B cell (primary cell): ENCODE measurements at regions not wholly inside any gene's neighbourhood (a gene's known extent, or its start where the extent isn't known, plus 50 kb on each side); places are given as distances from the start of the nearest gene placed in this dataset.

Experiments
- ATAC-seq: fragments of 200-7000 bp; cut with Tn5 transposase; one replicate; pipeline ENCODE4 v1.10.0; 2021; ENCODE audit warnings: low read depth, mild to moderate bottlenecking, moderate number of reproducible peaks, moderate library complexity
- CTCF ChIA-PET: fragments of 350-600 bp; sonication (Branson Sonifier 250); formaldehyde crosslinking; loops from one replicate; lab custom pipeline; 2021; ENCODE audit warnings: antibody characterized with exemption, inconsistent platforms; lab: Charles Lee
- POLR2A ChIA-PET: fragments of 350-600 bp; sonication (Branson Sonifier 250); formaldehyde crosslinking; loops from one replicate; lab custom pipeline; 2021; ENCODE audit warnings: antibody characterized with exemption; lab: Charles Lee
- DNase-seq: peaks from one replicate; pipeline ENCODE4 v3.0.0; 2013
- H2AFZ ChIP-seq: 2 replicates; pipeline ENCODE4 v1.6.1; 2012; ENCODE audit warnings: mild to moderate bottlenecking, low read depth, low read length; ENCODE audit not compliant: insufficient read depth, poor library complexity, severe bottlenecking
- H3K27ac ChIP-seq, 2 donors: 1 replicate in 1 of 2; 2 replicates in 1 of 2; pipeline ENCODE4 v1.5.1; 2012 to 2013; ENCODE audit warnings: low read length in 2 of 2, mild to moderate bottlenecking in 2 of 2, moderate library complexity in 1 of 2
- H3K27me3 ChIP-seq, 4 experiments: fragments of 200-600 bp in 1 of 4; sonication (generic) in 1 of 4; replicated peaks in 1 of 4; 1 replicate in 2 of 4; 2 replicates in 2 of 4; pipeline versions ENCODE4 v1.6.1 to v1.7.0; 2013 to 2016; ENCODE audit warnings: low read length in 3 of 4, mild to moderate bottlenecking in 2 of 4, mixed read lengths in 1 of 4, moderate library complexity in 1 of 4; ENCODE audit not compliant: insufficient read depth in 4 of 4, control insufficient read depth in 3 of 4; ENCODE audit errors: control extremely low read depth in 1 of 4
- H3K36me3 ChIP-seq, 2 experiments: replicated peaks in 1 of 2; 1 replicate in 1 of 2; 2 replicates in 1 of 2; pipeline versions ENCODE4 v1.6.1 to v1.7.1; 2013; ENCODE audit warnings: low read length in 1 of 2; ENCODE audit not compliant: insufficient read depth in 2 of 2, control insufficient read depth in 1 of 2; ENCODE audit errors: control extremely low read depth in 1 of 2, extremely low read depth in 1 of 2
- H3K4me1 ChIP-seq, 2 donors: fragments of 200-600 bp in 1 of 2; sonication (generic) in 1 of 2; 1 replicate in 1 of 2; 2 replicates in 1 of 2; pipeline versions ENCODE4 v1.5.1 to v1.6.1; 2013 to 2017; ENCODE audit warnings: low read length in 2 of 2; ENCODE audit not compliant: control insufficient read depth in 2 of 2, insufficient read depth in 2 of 2
- H3K4me2 ChIP-seq: replicated peaks from 2 replicates; pipeline ENCODE3; 2012; ENCODE audit warnings: mild to moderate bottlenecking, low read depth, low read length; ENCODE audit not compliant: poor library complexity, severe bottlenecking
- H3K4me3 ChIP-seq, 5 experiments: fragments of 200-600 bp in 1 of 5; sonication (generic) in 1 of 5; 1 replicate in 3 of 5; 2 replicates in 2 of 5; pipeline versions ENCODE4 v1.5.1 to v1.7.0; 2011 to 2016; ENCODE audit warnings: low read length in 4 of 5, mild to moderate bottlenecking in 4 of 5, low read depth in 2 of 5, control low read depth in 1 of 5, moderate library complexity in 1 of 5; ENCODE audit not compliant: insufficient read depth in 1 of 5; ENCODE audit errors: control extremely low read depth in 1 of 5, extremely low read depth in 1 of 5
- H3K79me2 ChIP-seq: fragments of 200-600 bp; sonication (generic); one replicate; pipeline ENCODE4 v1.6.0; 2016; ENCODE audit warnings: low read length; ENCODE audit not compliant: control insufficient read depth, insufficient read depth
- H3K9ac ChIP-seq: fragments of 200-600 bp; sonication (generic); 2 replicates; pipeline ENCODE4 v1.6.1; 2017; ENCODE audit warnings: mild to moderate bottlenecking, low read length, moderate library complexity
- H3K9me3 ChIP-seq, 3 donors: one replicate each; pipeline versions ENCODE4 v1.6.1 to v1.7.1; 2013; ENCODE audit warnings: low read length in 2 of 3; ENCODE audit not compliant: control insufficient read depth in 2 of 3, insufficient read depth in 1 of 3; ENCODE audit errors: control extremely low read depth in 1 of 3
- H4K20me1 ChIP-seq: 2 replicates; pipeline ENCODE4 v1.6.0; 2012; ENCODE audit warnings: mild to moderate bottlenecking, low read length; ENCODE audit not compliant: insufficient read depth, control insufficient read depth, poor library complexity, severe bottlenecking
- H3K27ac Mint-ChIP-seq: one replicate; pipeline ENCODE4 v1.8.0; 2021; ENCODE audit warnings: mixed read lengths
- H3K27me3 Mint-ChIP-seq: one replicate; pipeline ENCODE4 v1.8.0; 2021; ENCODE audit warnings: mixed read lengths
- H3K4me1 Mint-ChIP-seq: one replicate; pipeline ENCODE4 v1.8.0; 2021; ENCODE audit warnings: mixed read lengths
- H3K4me3 Mint-ChIP-seq: one replicate; pipeline ENCODE4 v1.8.0; 2021; ENCODE audit warnings: mixed read lengths
- H3K9me3 Mint-ChIP-seq: one replicate; pipeline ENCODE4 v1.8.0; 2022; ENCODE audit warnings: mixed read lengths; ENCODE audit not compliant: insufficient read depth
- EZH2 ChIP-seq: IDR thresholded peaks from 2 replicates; pipeline ENCODE4 v1.6.1; 2012; ENCODE audit warnings: borderline replicate concordance, low read depth, mild to moderate bottlenecking, moderate library complexity, low read length; ENCODE audit not compliant: insufficient read depth, poor library complexity, severe bottlenecking
- WGBS: methylation state at CpG from one replicate; pipeline ENCODE4 v1.1.5; 2013; ENCODE audit warnings: missing lambda C conversion rate; ENCODE audit not compliant: insufficient coverage; 5-methylcytosine and 5-hydroxymethylcytosine counted together
- intact Hi-C: fragments of 100-400 bp; cut with micrococcal nuclease; formaldehyde crosslinking; loops from one replicate; pipeline ENCODE4 v1.10.0; 2022
- TF ChIP-seq, protein P1 (sequence below): fragments of 200-600 bp; IDR thresholded peaks from one replicate; pipeline ENCODE4 v1.8.0; 2022; ENCODE audit warnings: antibody characterized with exemption, mild to moderate bottlenecking

DNA sequence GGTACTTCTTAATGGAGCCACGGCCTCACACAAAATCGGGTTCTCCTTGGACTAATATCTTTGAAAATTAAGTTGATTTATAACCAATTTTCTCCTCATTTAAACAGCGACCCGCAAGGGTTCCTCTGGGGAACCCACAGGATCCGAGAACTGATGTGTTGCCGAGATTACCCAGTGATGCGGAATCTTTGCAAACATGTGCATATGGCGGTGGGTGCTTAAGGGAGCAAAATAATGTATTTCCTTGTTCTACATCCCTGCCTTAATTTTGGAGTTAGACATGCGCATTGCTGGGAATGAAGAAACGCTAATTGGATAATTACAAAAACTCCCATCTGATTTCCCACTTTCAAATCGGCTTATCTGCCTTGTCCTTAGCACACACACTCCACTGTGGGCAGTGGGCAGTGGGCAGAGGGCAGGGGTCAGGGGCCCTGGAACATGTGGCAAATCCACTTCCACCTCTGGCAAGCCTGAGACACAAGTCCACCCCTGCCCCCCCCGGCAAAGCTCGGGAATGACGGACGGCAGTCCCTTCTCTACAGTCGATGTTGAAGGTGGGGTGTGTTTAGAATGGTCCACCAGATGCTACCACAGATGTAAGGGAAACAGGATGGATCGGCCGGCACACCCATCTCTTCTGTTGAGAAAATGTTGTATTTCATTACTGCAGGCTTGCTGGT is 137.4 kb upstream of the CDH4 start:
- Mint-ChIP-seq H3K27me3 (no peaks in the 10 kb centered on the region), H3K27ac (no peak overlapping the region), H3K4me1 (no peaks in the 10 kb centered on the region), H3K4me3 (no peak overlapping the region), H3K9me3 (no peaks in the 10 kb centered on the region)
- Histone ChIP-seq H3K36me3 (no peaks in the 10 kb centered on the region), H2AFZ (no peak overlapping the region), H3K4me2 (no peak overlapping the region), H3K27me3 (no peaks in the 10 kb centered on the region), H3K27ac (no peak overlapping the region), H3K79me2 (no peaks in the 10 kb centered on the region), H3K9ac (no peak overlapping the region), H4K20me1 (no peaks in the 10 kb centered on the region), H3K4me3 (no peak overlapping the region), H3K9me3 (peaks cover 0 to 19% (median 0%) of the 10 kb centered on the region in 3 donors), H3K4me1 (no peaks in the 10 kb centered on the region)
- ChIA-PET POLR2A (no interaction called here), CTCF (no interaction called here)
- WGBS, result 87% methylated on average over 5 of the region's 18 CpGs
- DNase-seq, result no peak
- intact Hi-C loops, result no loop called here
- ATAC-seq, result no peak
- TF ChIP-seq, protein P1, sequence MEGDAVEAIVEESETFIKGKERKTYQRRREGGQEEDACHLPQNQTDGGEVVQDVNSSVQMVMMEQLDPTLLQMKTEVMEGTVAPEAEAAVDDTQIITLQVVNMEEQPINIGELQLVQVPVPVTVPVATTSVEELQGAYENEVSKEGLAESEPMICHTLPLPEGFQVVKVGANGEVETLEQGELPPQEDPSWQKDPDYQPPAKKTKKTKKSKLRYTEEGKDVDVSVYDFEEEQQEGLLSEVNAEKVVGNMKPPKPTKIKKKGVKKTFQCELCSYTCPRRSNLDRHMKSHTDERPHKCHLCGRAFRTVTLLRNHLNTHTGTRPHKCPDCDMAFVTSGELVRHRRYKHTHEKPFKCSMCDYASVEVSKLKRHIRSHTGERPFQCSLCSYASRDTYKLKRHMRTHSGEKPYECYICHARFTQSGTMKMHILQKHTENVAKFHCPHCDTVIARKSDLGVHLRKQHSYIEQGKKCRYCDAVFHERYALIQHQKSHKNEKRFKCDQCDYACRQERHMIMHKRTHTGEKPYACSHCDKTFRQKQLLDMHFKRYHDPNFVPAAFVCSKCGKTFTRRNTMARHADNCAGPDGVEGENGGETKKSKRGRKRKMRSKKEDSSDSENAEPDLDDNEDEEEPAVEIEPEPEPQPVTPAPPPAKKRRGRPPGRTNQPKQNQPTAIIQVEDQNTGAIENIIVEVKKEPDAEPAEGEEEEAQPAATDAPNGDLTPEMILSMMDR, result no peak
- TF ChIP-seq EZH2, result no peak

DNA sequence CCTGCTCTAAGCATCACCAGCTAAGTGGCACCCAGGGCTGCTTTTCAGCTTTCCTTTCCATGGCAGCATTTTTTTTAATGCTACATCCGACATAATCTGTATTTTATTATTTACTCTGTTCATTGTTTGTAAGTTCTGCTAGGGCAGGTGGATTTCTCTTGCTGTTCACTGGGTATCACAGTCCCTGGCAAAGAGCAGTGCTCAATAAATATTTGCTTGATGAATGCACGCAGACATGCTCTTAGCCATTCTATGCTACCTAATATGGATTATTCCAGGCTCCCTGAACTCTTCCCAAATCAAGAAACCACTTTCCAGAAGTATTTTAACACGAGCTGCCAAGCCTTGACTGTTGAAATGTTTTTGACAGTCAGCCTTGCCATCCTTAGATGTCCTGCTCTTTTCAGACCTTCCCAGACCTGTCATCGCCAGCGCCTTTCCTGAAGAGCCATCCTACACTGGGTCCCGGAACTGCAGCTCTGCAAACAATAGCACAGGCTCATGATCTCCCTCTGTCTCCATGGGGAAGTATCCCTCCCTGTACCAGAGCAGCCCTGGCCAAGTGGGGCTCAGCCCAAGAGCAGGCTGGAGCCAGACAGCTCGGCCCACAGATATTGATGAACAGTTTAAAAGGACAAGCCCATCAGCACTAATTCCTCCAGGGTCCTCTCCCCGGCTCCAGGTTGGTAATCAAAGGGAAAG is 136.5 kb upstream of the CDH4 start:
- DNase-seq (no peak), ATAC-seq (no peak)
- Mint-ChIP-seq H3K27me3 (no peaks in the 10 kb centered on the region), H3K4me1 (peaks cover under 1% of the 10 kb centered on the region), H3K4me3 (no peak overlapping the region), H3K9me3 (no peaks in the 10 kb centered on the region), H3K27ac (no peak overlapping the region)
- ChIA-PET CTCF (no interaction called here), POLR2A (no interaction called here)
- intact Hi-C loops, result no loop called here
- no peaks in the 10 kb centered on the region for H4K20me1 ChIP-seq
- H3K27me3 ChIP-seq, result no peaks in the 10 kb centered on the region
- H3K4me3 ChIP-seq, result no peak overlapping the region
- TF ChIP-seq, protein P1, result no peak
- TF ChIP-seq EZH2, result no peak
- 85% methylated on average over 5 of the region's 8 CpGs for WGBS
- H3K9me3 ChIP-seq, result peaks cover 0 to 19% (median 0%) of the 10 kb centered on the region in 3 donors
- no peaks in the 10 kb centered on the region for H3K79me2 ChIP-seq
- H3K4me1 ChIP-seq, result no peaks in the 10 kb centered on the region
- no peak overlapping the region for H2AFZ ChIP-seq
- no peak overlapping the region for H3K9ac ChIP-seq
- no peak overlapping the region for H3K4me2 ChIP-seq
- H3K27ac ChIP-seq, result no peak overlapping the region
- no peaks in the 10 kb centered on the region for H3K36me3 ChIP-seq
